ENCODE measurements at regions not wholly inside any gene's neighbourhood (a gene's known extent, or its start where the extent isn't known, plus 50 kb on each side); places are given as distances from the start of the nearest gene placed in this dataset.
"Not testable (repeated sequence)": the region's sequence is repeated elsewhere in the genome, so short reads cannot be mapped to it uniquely, and the experiment has no call there.

DNA sequence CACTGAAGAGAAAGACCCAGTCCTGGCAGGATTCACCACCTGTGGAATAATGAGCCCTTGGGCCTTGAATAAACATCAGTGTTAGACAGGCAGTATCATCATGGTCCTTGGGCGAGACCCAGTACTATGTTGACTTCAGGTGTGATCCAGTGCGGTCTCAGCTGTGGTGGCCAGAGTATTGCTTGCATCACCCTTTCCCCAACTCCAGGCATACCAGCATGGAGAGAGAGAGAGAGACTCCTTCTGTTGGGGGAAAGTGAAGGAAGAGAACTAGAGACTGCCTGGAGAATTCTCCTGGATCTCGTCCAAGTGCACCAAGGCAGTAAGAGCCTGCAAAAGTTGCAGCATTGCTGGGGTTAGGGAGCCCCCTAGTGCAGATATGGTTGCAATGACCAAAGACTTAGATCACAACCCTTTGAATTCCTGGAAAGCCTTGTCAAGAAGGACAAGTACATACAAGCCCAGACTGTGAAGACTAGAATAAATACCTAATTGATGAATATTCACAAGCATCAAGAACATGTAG is 61.1 kb upstream of the VAMP7 start:
- peak; percentile 82 for DNase-seq

DNA sequence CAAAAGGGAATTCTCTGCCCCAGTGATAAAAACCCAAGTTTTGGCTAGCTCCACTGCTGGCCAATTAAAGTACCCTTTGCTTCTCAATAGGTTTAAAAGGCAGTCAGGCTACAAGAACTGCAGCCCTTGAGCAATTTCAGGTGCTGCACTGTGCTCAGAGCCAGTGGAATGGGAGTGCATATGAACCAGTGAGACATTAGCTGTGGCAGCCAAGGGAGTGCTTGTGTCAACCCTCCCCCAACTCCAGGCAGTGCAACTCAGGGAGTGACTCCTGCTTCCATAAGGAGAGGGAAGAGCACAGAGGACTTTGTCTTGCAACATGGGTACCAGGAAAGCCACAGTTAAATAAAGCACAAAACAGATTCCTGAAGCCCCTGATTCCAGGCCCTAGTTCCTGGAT is 61.6 kb upstream of the VAMP7 start:
- no peak for DNase-seq

DNA sequence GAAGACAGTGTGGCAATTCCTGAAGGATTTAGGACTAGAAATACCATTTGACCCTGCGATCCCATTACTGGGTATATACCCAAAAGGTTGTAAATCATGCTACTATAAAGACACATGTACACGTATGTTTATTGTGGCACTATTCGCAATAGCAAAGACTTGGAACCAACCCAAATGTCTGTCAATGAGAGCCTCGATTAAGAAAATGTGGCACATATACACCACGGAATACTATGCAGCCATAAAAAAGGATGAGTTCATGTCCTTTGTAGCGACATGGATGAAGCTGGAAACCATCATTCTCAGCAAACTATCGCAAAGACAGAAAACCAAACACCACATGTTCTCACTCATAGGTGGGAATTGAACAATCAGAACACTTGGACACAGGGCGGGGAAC is 66.8 kb upstream of the VAMP7 start:
- not testable (repeated sequence) for DNase-seq

- DNase-seq = no peak
Measured at GRCh38 chrX:155779831-155780230, 101.3 kb upstream of the VAMP7 start.

- peak; percentile 4 for DNase-seq
Measured at GRCh38 chrX:155778844-155779553, 102.1 kb upstream of the VAMP7 start.

DNA sequence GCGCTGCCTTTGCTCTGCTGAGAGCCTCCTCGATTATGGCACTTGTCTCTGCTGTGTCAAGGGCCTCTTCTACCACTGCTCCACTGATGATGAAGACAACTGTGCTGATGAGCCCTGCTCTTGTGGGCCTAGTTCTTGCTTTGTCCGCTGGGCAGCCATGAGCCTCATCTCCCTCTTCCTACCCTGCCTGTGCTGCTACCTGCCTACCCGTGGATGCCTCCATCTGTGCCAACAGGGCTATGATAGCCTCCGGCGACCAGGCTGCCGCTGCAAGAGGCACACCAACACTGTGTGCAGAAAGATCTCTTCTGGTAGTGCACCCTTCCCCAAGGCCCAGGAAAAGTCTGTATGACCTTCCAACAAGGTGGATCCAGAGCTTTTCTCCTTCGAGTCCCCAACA is 106.8 kb upstream of the VAMP7 start:
- no peak for DNase-seq

DNA sequence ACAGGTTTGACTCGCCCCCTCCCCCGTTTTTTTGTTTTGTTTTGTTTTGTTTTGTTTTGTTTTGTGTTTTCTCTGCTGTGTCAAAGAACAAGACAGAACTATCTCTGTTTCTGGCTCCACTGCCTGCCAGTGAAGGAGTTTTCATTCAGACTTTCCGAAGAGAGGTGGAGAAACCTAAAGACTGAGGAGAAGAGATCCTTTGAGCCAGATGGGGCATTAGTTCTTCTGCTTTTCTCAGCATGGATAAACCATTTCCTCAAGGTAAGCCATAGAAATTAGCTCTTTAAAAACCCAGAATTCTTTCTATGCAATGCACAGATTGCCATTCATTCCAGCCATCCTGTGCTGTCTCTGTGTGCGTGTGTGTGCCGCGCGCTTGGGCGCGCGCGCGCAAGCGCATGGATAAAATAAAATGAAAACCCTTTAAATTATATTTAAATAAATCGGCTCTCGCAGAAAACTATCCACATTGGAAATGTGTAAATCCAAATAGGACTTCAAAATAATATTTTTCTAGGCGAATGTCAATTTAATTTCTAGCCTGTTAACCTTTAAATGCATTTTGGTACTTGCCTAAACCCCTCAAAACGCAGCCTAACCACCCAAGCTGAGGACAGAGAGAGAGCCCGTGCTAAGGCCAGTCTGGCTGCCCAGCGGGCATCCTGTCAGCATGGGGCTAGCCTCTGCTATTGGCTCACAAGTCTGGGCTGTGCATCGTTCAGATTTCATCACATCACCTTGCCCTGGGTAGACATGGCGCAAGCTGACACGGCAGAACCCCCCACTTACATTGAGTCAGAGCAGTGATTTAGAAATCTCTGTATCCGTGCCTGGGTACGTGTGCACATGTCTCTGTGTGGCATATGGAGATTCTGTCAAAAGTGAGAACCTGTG is 113.0 kb upstream of the VAMP7 start:
- no peak for DNase-seq

DNA sequence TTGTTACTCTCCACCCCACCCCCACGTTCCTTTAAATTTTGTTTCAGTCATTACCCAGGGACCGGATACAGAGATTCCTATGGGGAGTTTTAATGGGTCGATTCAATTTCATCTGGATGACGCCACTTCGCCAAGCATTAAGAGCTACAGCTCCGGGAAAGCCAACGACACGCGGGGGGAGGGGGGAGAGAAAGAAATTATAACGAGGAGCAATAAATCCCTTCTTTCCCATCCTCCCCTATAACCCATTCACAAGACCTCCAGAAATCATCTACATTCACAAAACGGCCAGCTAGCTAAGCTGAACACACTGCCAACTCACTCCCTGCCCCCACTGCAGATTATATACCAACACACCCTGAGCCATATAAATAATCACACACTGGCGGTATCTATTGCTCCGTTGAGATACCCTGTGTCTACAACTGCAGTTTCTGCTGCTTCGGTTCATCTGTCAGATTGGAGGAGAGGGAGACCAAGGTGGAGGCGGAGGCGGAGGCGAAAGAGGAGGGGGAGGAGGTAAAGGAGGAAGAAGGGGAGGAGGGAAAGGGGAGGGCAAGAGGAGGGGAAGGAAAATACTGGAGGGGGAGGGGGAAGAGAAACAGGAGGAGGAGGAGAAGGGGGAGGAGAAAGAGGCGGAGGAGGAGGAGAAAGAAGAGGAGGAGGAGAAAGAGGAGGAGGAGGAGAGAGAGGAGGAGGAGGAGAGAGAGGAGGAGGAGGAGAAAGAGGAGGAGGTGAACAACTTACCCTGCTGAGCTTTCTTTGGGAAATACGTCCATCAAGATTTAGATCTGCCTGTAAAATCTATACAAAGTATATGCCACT is 113.9 kb upstream of the VAMP7 start:
- DNase-seq = peak; percentile 70

DNA sequence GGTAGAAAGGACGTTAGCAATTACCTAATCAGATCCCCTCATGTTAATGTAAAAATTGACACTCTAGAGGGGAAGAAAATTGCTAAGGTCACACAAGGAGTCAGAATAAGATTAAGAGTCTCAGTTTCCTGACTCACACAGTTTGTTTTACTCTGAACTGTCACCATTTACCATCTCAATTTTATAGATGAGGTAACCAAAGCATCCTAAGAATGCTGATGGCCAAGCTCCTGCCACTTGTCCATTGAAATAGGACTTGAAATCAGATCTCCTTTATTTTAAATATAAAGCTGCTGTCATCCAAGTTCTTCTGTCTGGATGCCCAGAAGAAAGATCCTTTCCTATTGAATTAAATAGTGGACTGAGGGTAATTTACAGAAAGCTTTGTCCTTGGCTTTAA is 114.8 kb upstream of the VAMP7 start:
- DNase-seq = no peak

DNA sequence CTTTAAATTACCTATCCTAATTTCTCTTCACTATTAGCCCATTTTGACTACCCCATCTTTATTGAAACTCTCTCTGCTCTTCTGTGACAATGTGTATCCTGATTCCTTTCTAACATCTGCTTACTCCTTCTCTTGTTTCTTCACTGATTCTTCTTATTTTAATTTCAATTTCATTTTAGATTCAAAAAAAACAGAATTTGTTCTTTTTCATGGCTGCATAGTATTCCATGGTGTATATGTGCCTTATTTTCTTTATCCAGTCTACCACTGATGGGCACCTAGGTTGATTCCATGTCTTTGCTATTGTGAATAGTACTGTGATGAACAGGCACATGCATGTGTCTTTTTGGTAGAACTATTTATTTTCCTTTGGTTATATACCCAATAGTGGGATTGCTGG is 120.0 kb upstream of the VAMP7 start:
- DNase-seq = no peak

DNA sequence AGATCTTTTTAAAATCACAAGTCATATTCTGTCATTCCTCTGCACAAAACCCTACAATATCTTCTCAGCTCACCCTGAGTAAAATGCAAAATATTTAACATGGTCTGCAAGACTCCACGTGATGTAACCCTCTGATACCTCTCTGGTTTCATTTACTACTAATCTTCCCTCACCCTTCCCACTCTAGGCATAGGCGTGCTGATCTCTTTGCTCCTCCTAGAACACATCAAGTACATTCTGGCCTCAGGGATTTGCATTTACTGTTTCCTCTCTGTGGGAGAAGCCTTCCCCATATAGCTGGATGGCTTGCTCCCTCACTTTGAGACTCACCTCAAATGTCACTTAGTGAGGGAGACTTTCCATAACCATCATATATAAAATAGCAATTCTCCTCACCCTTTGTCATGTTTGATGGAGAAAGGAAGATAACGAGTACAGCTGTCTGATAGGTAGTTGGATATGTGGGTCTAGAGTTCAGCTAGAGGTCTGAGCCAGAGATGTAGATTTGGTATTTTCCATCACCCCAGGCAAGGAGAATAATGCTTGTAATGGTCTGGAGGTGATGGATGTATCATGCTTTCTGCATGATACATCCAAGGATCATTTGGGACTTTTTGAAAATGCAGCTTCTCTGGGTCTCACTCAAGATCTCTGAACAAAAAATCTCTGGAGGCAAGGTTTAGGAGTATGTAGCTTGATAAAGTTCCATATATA is 123.9 kb upstream of the VAMP7 start:
- DNase-seq = no peak

DNA sequence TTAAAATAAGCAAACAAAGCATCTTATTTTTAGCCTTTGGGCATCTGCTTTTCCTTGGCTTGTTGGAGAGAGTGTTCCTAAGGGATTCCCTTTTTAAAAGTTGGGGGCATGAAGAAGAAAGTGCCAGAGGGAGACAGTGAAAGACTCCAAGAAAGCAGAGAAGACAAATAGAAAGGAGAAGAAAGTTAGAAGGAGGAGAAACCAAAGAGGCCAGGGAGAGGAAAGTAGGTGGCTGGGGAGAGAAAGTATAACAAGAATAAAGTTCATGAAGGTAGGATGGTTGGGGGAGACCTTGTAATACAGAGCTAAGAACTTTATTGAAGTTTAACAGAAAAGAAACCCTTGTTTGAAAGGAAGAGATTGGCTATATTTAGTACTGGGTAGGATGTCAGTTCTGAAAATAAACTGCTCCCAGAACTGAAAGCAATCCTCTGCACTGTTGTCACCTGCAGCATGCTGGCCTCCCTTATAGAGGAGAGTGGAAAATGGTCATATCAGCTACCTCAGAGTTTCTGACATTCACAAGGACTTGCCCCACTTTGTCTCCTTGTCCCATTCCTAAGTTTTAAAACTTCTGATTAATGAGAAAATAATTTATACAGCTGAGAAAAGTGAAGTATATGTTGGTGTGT is 125.3 kb upstream of the VAMP7 start:
- DNase-seq = no peak

DNA sequence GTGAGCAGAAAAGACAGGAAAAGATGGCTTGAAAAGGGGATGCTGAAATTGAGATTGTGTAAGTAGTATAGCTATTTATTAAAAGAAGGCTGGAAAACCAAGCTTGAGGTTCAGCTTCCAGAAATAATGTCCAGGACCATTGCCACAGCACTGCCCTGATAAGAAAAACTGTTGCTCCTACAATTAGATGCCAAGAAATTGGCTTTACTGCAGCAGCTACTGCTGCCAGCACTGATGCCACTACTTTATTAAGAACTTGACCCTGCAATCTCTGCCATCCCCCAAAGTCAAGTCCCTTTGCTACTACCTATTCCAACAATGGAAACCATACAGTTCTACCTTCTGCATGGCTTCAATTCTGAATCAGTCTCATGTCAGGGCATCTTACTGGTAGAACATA is 130.0 kb upstream of the VAMP7 start:
- DNase-seq = no peak

GRCh38 chrX:155747520-155747919 is 133.6 kb upstream of the VAMP7 start:
- DNase-seq = peak; percentile 23

GRCh38 chrX:155745792-155746191 is 133.0 kb upstream of the TMLHE start:
- peak; percentile 80 for DNase-seq

- no peak for DNase-seq
Measured at GRCh38 chrX:155744534-155744933, 131.8 kb upstream of the TMLHE start.

GRCh38 chrX:155728335-155728734 is 115.6 kb upstream of the TMLHE start:
- not testable (repeated sequence) for DNase-seq

GRCh38 chrX:155718972-155719586 is 106.3 kb upstream of the TMLHE start:
- no peak for DNase-seq

- no peak for DNase-seq
Measured at GRCh38 chrX:155715141-155715540, 102.4 kb upstream of the TMLHE start.

DNA sequence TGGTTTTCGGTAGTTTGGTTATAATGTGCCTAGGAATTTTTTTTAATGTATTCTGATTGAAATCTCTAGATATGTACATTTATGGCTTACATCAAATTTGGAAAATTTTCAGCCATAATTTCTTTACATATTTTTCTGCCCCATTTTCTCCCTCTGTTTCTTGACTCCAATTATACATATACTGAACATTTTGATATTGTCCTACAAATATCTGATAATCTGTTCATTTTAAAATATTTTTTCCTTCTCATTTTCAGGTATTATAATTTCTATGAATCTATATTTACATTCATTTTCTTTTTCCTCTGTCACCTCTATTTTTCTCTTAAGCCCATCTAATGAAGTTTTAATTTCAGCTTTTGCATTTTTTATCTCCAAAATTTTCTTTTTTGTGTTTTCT is 82.7 kb upstream of the TMLHE start:
- DNase-seq = no peak

- DNase-seq = no peak
Measured at GRCh38 chrX:155694649-155695048, 81.9 kb upstream of the TMLHE start.

- peak; percentile 63 for DNase-seq
Measured at GRCh38 chrX:155682834-155683233, 70.1 kb upstream of the TMLHE start.

Data from OCI-M1 (cell line).